Keratinocyte (primary cell): ENCODE measurements at regions not wholly inside any gene's neighbourhood (a gene's known extent, or its start where the extent isn't known, plus 50 kb on each side); places are given as distances from the start of the nearest gene placed in this dataset.
"Not testable (repeated sequence)": the region's sequence is repeated elsewhere in the genome, so short reads cannot be mapped to it uniquely, and the experiment has no call there.

Source experiments
- EZH2 ChIP-seq: IDR thresholded peaks from one replicate; pipeline ENCODE4 v1.6.1; 2012; ENCODE audit warnings: inconsistent platforms, mild to moderate bottlenecking, low read length, moderate library complexity
- TF ChIP-seq, protein P1 (sequence below), 3 experiments: IDR thresholded peaks in 1 of 3; conservative IDR thresholded peaks in 1 of 3; optimal IDR thresholded peaks in 1 of 3; 2 replicates in 2 of 3; 3 replicates in 1 of 3; pipeline versions ENCODE3 to v1.5.1; 2011; ENCODE audit warnings: low read length in 3 of 3, mild to moderate bottlenecking in 3 of 3, moderate library complexity in 2 of 3, control low read depth in 1 of 3, inconsistent platforms in 1 of 3; ENCODE audit not compliant: insufficient read depth in 2 of 3; ENCODE audit errors: extremely low read depth in 1 of 3

DNA sequence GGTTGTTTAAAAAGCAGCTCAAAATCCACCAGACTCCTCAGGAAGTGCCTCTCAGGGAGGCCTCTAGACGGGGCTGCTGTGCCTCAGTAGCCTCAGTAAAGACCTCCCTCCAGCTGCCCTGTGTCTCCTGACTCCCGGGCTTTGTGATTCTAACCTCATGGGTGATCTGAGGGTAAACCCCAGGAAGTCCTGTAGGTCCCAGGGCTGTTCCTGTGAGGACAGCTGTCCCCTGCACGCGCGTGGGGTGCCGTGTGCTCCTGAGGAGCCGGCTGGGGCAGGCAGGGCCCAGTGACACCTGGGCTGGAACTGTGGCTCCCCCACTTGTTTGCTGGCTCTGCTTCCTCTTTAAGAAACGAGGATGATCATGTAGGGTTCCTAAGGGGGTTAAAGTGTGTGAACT is 359.9 kb downstream of the BCL2L11 start:
- TF ChIP-seq, protein P1, sequence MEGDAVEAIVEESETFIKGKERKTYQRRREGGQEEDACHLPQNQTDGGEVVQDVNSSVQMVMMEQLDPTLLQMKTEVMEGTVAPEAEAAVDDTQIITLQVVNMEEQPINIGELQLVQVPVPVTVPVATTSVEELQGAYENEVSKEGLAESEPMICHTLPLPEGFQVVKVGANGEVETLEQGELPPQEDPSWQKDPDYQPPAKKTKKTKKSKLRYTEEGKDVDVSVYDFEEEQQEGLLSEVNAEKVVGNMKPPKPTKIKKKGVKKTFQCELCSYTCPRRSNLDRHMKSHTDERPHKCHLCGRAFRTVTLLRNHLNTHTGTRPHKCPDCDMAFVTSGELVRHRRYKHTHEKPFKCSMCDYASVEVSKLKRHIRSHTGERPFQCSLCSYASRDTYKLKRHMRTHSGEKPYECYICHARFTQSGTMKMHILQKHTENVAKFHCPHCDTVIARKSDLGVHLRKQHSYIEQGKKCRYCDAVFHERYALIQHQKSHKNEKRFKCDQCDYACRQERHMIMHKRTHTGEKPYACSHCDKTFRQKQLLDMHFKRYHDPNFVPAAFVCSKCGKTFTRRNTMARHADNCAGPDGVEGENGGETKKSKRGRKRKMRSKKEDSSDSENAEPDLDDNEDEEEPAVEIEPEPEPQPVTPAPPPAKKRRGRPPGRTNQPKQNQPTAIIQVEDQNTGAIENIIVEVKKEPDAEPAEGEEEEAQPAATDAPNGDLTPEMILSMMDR (optimal IDR thresholded peaks at IDR 0.05 in 1 of 3, IDR thresholded peaks at IDR 0.05 in 1 of 3, conservative IDR thresholded peaks at IDR 0.05 in 1 of 3; ENCODE audit: extremely low read depth in 1 of 3, insufficient read depth in 2 of 3, low read length in 3 of 3) = not testable (repeated sequence)
- TF ChIP-seq EZH2 = not testable (repeated sequence)
